ENCODE measurements at regions not wholly inside any gene's neighbourhood (a gene's known extent, or its start where the extent isn't known, plus 50 kb on each side); places are given as distances from the start of the nearest gene placed in this dataset.

DNA sequence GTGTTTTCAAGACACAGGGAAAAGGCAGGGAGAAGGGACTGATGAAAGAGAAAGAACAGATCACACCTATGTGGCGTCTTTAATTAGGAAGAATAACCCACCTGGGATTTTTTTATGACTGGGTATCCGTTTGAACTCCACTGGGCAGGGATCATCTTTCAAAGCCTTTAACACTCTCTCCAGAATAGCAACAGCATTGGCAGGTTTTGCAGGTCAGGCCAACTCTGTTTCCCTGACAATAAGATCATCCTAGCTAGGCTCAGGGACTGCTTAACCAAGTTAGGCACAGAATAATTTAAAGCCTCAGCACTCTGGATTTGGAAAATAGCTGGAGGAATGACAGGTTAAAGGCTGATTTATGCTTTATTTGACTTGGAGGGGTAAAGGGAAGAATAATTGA lies 117.6 kb downstream of the SUDS3 start:
- TF ChIP-seq, protein P1, sequence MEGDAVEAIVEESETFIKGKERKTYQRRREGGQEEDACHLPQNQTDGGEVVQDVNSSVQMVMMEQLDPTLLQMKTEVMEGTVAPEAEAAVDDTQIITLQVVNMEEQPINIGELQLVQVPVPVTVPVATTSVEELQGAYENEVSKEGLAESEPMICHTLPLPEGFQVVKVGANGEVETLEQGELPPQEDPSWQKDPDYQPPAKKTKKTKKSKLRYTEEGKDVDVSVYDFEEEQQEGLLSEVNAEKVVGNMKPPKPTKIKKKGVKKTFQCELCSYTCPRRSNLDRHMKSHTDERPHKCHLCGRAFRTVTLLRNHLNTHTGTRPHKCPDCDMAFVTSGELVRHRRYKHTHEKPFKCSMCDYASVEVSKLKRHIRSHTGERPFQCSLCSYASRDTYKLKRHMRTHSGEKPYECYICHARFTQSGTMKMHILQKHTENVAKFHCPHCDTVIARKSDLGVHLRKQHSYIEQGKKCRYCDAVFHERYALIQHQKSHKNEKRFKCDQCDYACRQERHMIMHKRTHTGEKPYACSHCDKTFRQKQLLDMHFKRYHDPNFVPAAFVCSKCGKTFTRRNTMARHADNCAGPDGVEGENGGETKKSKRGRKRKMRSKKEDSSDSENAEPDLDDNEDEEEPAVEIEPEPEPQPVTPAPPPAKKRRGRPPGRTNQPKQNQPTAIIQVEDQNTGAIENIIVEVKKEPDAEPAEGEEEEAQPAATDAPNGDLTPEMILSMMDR (IDR thresholded peaks at IDR 0.05), result no peak
- no peak for TF ChIP-seq EP300 (IDR thresholded peaks at IDR 0.05; ENCODE audit: low read depth)
